Hepatocyte (in vitro differentiated cells): ENCODE measurements at regions not wholly inside any gene's neighbourhood (a gene's known extent, or its start where the extent isn't known, plus 50 kb on each side); places are given as distances from the start of the nearest gene placed in this dataset.

Experiments
- CTCF ChIP-seq: fragments of 200-600 bp; sonication (generic); IDR thresholded peaks from 2 replicates; pipeline ENCODE4 v1.5.1; 2016; ENCODE audit warnings: antibody characterized with exemption, mild to moderate bottlenecking; ENCODE audit not compliant: poor library complexity
- EZH2 ChIP-seq: fragments of 200-600 bp; sonication (generic); IDR thresholded peaks from 2 replicates; pipeline ENCODE4 v1.6.1; 2016; ENCODE audit warnings: antibody characterized with exemption, mild to moderate bottlenecking, borderline replicate concordance

- no peak for TF ChIP-seq CTCF
- no peak for TF ChIP-seq EZH2
Observed at GRCh38 chr6:113642001-113642713, 215.0 kb upstream of the MARCKS start.
